ENCODE measurements at regions not wholly inside any gene's neighbourhood (a gene's known extent, or its start where the extent isn't known, plus 50 kb on each side); places are given as distances from the start of the nearest gene placed in this dataset.

- DNase-seq, result no peak
- no peaks in the 10 kb centered on the region for H3K9me3 Mint-ChIP-seq
- no peak overlapping the region for H3K27ac Mint-ChIP-seq
- no peak overlapping the region for H3K4me3 Mint-ChIP-seq
- no peaks in the 10 kb centered on the region for H3K4me1 Mint-ChIP-seq (ENCODE audit: low read depth)
- H3K36me3 Mint-ChIP-seq (ENCODE audit: low read depth), result no peaks in the 10 kb centered on the region
- H3K27me3 Mint-ChIP-seq, result peaks cover 15% of the 10 kb centered on the region
These were observed 1289.6 kb downstream of the TBC1D22A start for GRCh38 chr22:48051796-48052620.

GRCh38 chr22:48050836-48051235, 1288.4 kb downstream of the TBC1D22A start:
- Mint-ChIP-seq H3K9me3 (no peaks in the 10 kb centered on the region), H3K4me3 (no peak overlapping the region), H3K36me3 (ENCODE audit: low read depth) (no peaks in the 10 kb centered on the region), H3K27ac (no peak overlapping the region), H3K27me3 (peaks cover 21% of the 10 kb centered on the region), H3K4me1 (ENCODE audit: low read depth) (no peaks in the 10 kb centered on the region)
- DNase-seq, result no peak

DNA sequence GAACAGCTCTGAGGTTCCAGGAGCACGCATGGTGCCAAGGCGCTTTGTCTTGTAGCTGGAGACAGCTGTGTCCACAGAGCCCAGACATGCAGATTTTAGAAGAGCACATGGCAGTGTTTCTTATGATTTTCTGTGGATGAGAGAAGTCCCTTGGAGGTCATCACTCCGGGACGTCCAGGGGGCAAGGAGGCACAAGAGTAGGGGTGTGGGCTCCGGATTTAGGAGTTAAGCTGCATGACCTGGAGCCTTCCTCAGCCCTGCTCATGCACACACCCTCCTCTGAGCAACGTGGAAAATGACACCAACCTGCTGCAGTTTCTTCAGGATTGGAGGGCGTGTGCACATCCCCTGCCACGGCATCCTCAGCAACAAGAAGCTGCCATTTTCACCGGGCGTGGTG, 1286.7 kb downstream of the TBC1D22A start:
- no peaks in the 10 kb centered on the region for H3K9me3 Mint-ChIP-seq
- H3K27me3 Mint-ChIP-seq, result peaks cover 31% of the 10 kb centered on the region
- no peak for DNase-seq
- no peaks in the 10 kb centered on the region for H3K36me3 Mint-ChIP-seq (ENCODE audit: low read depth)
- no peak overlapping the region for H3K27ac Mint-ChIP-seq
- H3K4me3 Mint-ChIP-seq, result no peak overlapping the region
- H3K4me1 Mint-ChIP-seq (ENCODE audit: low read depth), result peaks cover 4% of the 10 kb centered on the region

DNA sequence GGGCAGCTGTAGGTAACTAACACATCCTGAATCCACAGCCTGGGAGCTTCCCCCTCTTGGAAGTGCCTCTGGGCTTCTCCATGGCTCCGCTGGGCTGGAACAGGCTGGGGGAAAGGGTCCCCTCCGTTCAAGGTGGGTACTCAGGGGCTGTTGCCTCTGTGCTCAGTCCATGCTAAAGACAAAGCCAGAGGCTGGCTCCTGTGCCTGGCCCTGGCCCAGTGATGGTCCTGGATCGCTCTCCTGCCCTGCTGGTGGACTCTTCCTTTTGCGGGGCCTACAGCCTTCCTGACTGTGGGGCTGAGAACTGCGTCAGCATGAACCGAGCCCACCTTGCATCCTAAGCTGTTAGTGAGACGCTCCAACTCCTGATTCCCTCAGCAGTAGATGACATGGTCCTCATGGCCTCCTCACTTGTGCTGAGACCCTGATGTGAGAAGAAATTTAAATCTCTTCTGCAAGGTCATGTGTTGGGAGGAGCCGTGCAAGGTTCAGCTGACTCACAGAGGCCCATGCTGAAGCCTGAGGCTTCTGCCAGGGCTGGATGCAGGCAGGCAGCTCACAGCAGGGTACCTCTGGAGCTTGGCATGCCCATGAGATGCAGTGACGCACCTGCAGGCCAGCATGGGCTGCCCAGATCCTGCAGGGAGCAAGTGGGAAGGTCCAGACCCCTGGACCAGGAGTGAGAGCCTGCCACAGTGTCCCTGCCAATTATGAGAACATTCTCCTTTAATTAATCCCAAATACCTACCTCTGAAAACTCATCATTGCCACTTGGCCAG, 1285.5 kb downstream of the TBC1D22A start:
- Mint-ChIP-seq H3K4me1 (ENCODE audit: low read depth) (peaks cover 4% of the 10 kb centered on the region), H3K27me3 (peaks cover 34% of the 10 kb centered on the region)
- no peak for DNase-seq

GRCh38 chr22:48045369-48045768, 1282.9 kb downstream of the TBC1D22A start:
- no peak overlapping the region for H3K4me3 Mint-ChIP-seq
- no peak for DNase-seq

More for the DNA sequence above, 1285.5 kb downstream of the TBC1D22A start:
- H3K9me3 Mint-ChIP-seq, result no peaks in the 10 kb centered on the region
- H3K27ac Mint-ChIP-seq, result no peak overlapping the region
- H3K36me3 Mint-ChIP-seq (ENCODE audit: low read depth), result no peaks in the 10 kb centered on the region
- H3K4me3 Mint-ChIP-seq, result no peak overlapping the region

DNA sequence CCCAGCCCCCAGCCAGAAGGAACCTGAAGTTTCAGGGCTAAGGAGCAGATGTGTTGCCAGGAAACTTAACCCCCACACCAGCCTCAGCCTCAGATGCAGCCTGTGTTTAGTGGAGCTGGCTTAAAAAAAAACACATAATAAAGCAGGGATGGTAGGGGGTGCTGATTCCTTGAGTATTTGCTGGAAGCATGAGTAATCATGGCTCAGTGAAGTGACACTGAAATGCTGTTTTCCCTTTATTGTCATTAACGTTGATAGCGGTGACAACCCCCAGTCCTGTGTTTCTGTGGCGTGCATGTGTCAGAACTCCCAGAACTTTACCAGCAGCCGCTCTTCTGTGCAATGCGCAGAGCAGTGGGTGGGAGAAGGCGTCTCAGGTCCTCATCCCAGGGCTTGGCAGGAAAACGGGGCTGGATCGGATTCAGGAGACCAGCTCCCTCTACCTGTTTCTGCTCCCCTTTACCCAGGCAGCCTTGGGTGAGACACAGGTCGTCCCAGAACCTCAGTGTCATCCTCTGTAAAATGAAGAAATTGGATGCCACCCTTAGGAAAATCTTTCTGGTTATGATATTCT, 1282.1 kb downstream of the TBC1D22A start:
- H3K4me1 Mint-ChIP-seq (ENCODE audit: low read depth), result peaks cover 4% of the 10 kb centered on the region
- peaks cover 39% of the 10 kb centered on the region for H3K27me3 Mint-ChIP-seq
- no peaks in the 10 kb centered on the region for H3K9me3 Mint-ChIP-seq
- H3K4me3 Mint-ChIP-seq, result no peak overlapping the region
- no peak for DNase-seq
- H3K36me3 Mint-ChIP-seq (ENCODE audit: low read depth), result no peaks in the 10 kb centered on the region
- H3K27ac Mint-ChIP-seq, result no peak overlapping the region

More at GRCh38 chr22:48045369-48045768, 1282.9 kb downstream of the TBC1D22A start:
- Mint-ChIP-seq H3K36me3 (ENCODE audit: low read depth) (no peaks in the 10 kb centered on the region), H3K27ac (no peak overlapping the region), H3K27me3 (peaks cover 44% of the 10 kb centered on the region), H3K4me1 (ENCODE audit: low read depth) (peaks cover 4% of the 10 kb centered on the region), H3K9me3 (no peaks in the 10 kb centered on the region)

GRCh38 chr22:48043581-48043980, 1281.1 kb downstream of the TBC1D22A start:
- Mint-ChIP-seq H3K36me3 (ENCODE audit: low read depth) (no peaks in the 10 kb centered on the region), H3K27ac (no peak overlapping the region), H3K9me3 (no peaks in the 10 kb centered on the region), H3K4me1 (ENCODE audit: low read depth) (peaks cover 4% of the 10 kb centered on the region), H3K4me3 (no peak overlapping the region), H3K27me3 (peaks cover 39% of the 10 kb centered on the region)
- no peak for DNase-seq

DNA sequence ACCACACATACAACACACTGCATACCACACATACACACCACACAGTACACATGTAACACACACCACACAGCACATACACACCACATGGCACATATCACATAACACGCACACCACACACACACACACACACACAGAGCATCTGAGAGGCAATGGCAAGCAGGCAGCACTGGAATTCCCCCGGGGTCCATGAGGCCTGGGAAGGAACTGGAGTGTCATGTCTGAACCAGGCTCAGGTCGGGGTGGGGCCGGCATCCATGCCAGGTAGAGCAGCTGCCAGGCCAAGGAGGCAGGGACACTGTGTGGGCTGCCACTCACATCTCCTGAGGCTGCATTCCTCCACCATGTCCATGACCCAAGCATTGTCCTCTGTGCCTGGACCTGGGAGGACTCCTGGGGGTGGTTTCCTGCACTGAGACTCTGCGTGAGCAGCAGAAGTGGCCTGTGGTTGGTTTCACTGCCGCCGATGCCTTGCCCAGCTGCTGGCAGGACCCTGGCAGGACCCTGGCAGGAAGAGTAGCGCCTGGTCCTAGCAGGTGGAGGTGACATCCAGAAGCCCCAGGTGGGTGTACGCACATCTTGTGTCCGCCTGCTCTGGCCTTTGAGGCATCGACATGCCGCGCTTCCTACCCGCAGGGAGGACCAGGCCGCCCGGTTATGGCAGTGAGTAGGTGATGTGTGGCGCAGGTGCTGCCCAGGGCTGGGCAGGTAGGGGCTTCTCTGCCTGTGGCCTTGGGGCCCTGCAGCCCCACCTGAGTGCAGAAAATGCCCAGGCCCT, 1280.4 kb downstream of the TBC1D22A start:
- H3K4me3 Mint-ChIP-seq, result no peak overlapping the region
- DNase-seq, result no peak
- H3K27me3 Mint-ChIP-seq, result peaks cover 44% of the 10 kb centered on the region
- no peaks in the 10 kb centered on the region for H3K36me3 Mint-ChIP-seq (ENCODE audit: low read depth)
- H3K9me3 Mint-ChIP-seq, result no peaks in the 10 kb centered on the region
- H3K4me1 Mint-ChIP-seq (ENCODE audit: low read depth), result peaks cover 4% of the 10 kb centered on the region
- no peak overlapping the region for H3K27ac Mint-ChIP-seq

GRCh38 chr22:48039326-48039725, 1276.9 kb downstream of the TBC1D22A start:
- no peak overlapping the region for H3K4me3 Mint-ChIP-seq
- H3K4me1 Mint-ChIP-seq (ENCODE audit: low read depth), result no peaks in the 10 kb centered on the region
- H3K27me3 Mint-ChIP-seq, result peaks cover 45% of the 10 kb centered on the region
- no peak for DNase-seq
- H3K27ac Mint-ChIP-seq, result no peak overlapping the region
- no peaks in the 10 kb centered on the region for H3K9me3 Mint-ChIP-seq
- H3K36me3 Mint-ChIP-seq (ENCODE audit: low read depth), result no peaks in the 10 kb centered on the region

DNA sequence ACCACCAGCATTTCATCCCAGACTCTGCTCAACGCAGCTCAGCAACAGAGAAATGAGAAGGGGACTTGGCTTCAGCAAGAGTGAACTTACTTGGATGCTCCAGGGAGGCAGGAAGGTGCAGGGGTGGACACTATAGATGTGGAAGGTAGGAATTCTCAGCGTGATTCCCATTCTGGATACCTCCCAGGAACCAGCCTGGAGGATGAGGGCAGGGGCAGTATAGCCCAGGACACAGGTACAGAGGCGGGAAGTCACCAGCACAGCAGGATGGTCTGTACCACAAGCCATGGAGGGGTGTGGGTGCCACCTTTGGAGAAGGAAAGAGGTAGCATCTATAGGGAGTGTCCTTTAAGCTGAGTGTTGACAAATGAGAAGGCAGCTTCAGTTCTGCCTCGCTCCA, 1275.2 kb downstream of the TBC1D22A start:
- H3K4me1 Mint-ChIP-seq (ENCODE audit: low read depth), result no peaks in the 10 kb centered on the region
- H3K9me3 Mint-ChIP-seq, result no peaks in the 10 kb centered on the region
- H3K36me3 Mint-ChIP-seq (ENCODE audit: low read depth), result no peaks in the 10 kb centered on the region
- no peak for DNase-seq
- H3K4me3 Mint-ChIP-seq, result no peak overlapping the region
- H3K27me3 Mint-ChIP-seq, result peaks cover 37% of the 10 kb centered on the region
- no peak overlapping the region for H3K27ac Mint-ChIP-seq

GRCh38 chr22:48035897-48036296, 1273.4 kb downstream of the TBC1D22A start:
- Mint-ChIP-seq H3K4me1 (ENCODE audit: low read depth) (no peaks in the 10 kb centered on the region), H3K27me3 (peaks cover 23% of the 10 kb centered on the region), H3K4me3 (no peak overlapping the region), H3K9me3 (no peaks in the 10 kb centered on the region), H3K27ac (no peak overlapping the region), H3K36me3 (ENCODE audit: low read depth) (no peaks in the 10 kb centered on the region)
- DNase-seq, result no peak

DNA sequence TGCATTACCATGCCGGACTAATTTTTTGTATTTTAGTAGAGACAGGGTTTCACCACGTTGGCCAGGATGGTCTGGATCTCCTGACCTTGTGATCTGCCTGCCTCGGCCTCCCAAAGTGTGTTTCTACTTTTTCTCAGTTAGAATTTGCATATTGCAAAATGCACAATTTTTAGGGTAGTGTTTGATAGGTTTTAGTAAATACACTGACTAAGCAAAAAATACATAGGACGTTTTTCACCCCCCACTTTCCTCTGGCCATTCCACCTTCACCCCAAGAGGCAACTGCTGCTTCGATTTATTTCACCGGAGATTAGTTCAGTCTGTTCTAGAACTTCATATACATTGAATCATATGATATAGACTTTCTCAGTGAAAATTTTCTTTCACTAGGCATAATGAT, 1269.1 kb downstream of the TBC1D22A start:
- Mint-ChIP-seq H3K4me3 (no peak overlapping the region), H3K36me3 (ENCODE audit: low read depth) (no peaks in the 10 kb centered on the region), H3K9me3 (no peaks in the 10 kb centered on the region), H3K27me3 (peaks cover 7% of the 10 kb centered on the region), H3K4me1 (ENCODE audit: low read depth) (no peaks in the 10 kb centered on the region), H3K27ac (no peak overlapping the region)
- no peak for DNase-seq

DNA sequence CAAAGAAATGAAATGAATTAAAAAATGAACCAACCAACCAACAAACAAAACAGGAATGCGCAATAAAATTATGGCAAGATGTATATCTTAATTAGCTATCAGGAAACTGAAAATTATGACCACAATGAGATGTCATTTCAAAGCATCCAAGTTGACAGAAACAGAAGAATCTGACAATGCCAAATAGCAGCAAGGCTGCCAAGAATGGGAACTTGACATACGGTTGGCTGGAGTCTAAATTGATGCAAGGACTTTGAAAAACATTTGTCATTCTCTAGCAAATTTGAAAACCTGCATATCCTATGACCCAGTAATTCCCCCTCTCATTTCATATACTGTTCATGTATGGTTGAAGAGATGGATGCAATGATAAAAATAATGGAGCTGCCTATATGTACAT, 1262.6 kb downstream of the TBC1D22A start:
- Mint-ChIP-seq H3K27me3 (peaks cover 4% of the 10 kb centered on the region), H3K4me1 (ENCODE audit: low read depth) (no peaks in the 10 kb centered on the region), H3K9me3 (peaks cover 6% of the 10 kb centered on the region)

DNA sequence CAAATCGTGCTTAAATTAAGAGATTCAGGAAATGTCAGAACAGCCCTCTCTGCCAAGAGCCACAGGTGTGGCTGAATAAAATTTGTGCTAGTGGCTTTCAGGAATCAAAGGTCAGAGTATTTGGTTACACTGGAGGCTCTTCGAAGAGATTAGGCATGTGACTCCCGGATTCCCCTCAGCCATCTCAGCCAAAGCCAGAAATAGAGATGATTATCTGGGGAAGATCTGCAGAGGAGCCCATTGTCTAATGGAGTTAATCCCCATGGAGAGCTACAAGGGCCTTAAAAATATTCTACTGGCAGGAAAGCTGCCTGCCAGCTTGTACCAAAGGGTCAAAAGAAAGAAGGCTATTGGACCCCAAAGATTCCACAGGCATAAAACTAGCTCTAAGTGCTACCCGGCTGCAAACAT, 1259.5 kb downstream of the TBC1D22A start:
- no peak overlapping the region for H3K27ac Mint-ChIP-seq
- H3K4me3 Mint-ChIP-seq, result no peak overlapping the region
- DNase-seq, result no peak
- peaks cover 15% of the 10 kb centered on the region for H3K9me3 Mint-ChIP-seq
- H3K4me1 Mint-ChIP-seq (ENCODE audit: low read depth), result no peaks in the 10 kb centered on the region
- H3K27me3 Mint-ChIP-seq, result peaks cover 27% of the 10 kb centered on the region
- H3K36me3 Mint-ChIP-seq (ENCODE audit: low read depth), result no peaks in the 10 kb centered on the region

More for the DNA sequence above, 1262.6 kb downstream of the TBC1D22A start:
- DNase-seq, result no peak
- Mint-ChIP-seq H3K4me3 (no peak overlapping the region), H3K36me3 (ENCODE audit: low read depth) (no peaks in the 10 kb centered on the region), H3K27ac (no peak overlapping the region)

Data from activated T-cell treated with anti-CD3 and anti-CD28 coated beads, Interleukin-2, amount 50 U/mL, for 24 hours (primary cell).